Prostate gland (tissue), 2 donors: ENCODE measurements at regions not wholly inside any gene's neighbourhood (a gene's known extent, or its start where the extent isn't known, plus 50 kb on each side); places are given as distances from the start of the nearest gene placed in this dataset.

Experiments
- DNase-seq: peaks from one replicate; pipeline ENCODE4 v3.0.0-alpha.2; 2019; ENCODE audit warnings: low spot score
- H3K27ac ChIP-seq, 2 donors: fragments of 200-600 bp; sonication (generic); 2 replicates each; pipeline ENCODE4 v1.5.1; 2017 to 2019
- H3K27me3 ChIP-seq: fragments of 200-600 bp; sonication (generic); replicated peaks from 2 replicates; pipeline ENCODE4 v1.5.1; 2019; ENCODE audit not compliant: insufficient read depth
- H3K36me3 ChIP-seq, 2 donors: fragments of 200-600 bp; sonication (generic); 1 replicate in 1 of 2; 2 replicates in 1 of 2; pipeline versions ENCODE4 v1.5.1 to v1.8.1; 2017 to 2019
- H3K4me1 ChIP-seq: fragments of 200-600 bp; sonication (generic); replicated peaks from 2 replicates; pipeline ENCODE4 v1.5.1; 2019
- H3K4me3 ChIP-seq, 2 donors: fragments of 200-600 bp; sonication (generic); 2 replicates each; pipeline ENCODE4 v1.5.1; 2017 to 2019
- H3K9me3 ChIP-seq: fragments of 200-600 bp; sonication (generic); 2 replicates; pipeline ENCODE4 v1.5.1; 2017
- CTCF ChIP-seq, 4 experiments: fragments of 200-600 bp in 2 of 4; fragments of 450-650 bp in 2 of 4; sonication (generic) in 2 of 4; IDR thresholded peaks; 1 replicate in 3 of 4; 2 replicates in 1 of 4; pipeline ENCODE4 v1.5.1; 2016 to 2019; ENCODE audit warnings: antibody characterized with exemption in 4 of 4, mild to moderate bottlenecking in 2 of 4, moderate library complexity in 2 of 4
- POLR2A ChIP-seq: fragments of 450-650 bp; IDR thresholded peaks from one replicate; pipeline ENCODE4 v1.6.1; 2016; ENCODE audit warnings: antibody characterized with exemption, mild to moderate bottlenecking
- POLR2AphosphoS5 ChIP-seq: sonication (generic); formaldehyde crosslinking; IDR thresholded peaks from one replicate; pipeline ENCODE4 v1.6.1; 2017; ENCODE audit warnings: antibody characterized with exemption
- WGBS: methylation state at CpG from one replicate; pipeline ENCODE4 v1.1.5; 2018; 5-methylcytosine and 5-hydroxymethylcytosine counted together
- intact Hi-C: fragments of 100-400 bp; cut with DNase I; formaldehyde crosslinking; loops from one replicate; pipeline ENCODE4 v1.14.2; 2022

GRCh38 chrX:25079020-25079419 is 63.3 kb upstream of the ARX start:
- no peak for TF ChIP-seq POLR2AphosphoS5
- TF ChIP-seq POLR2A = no peak
- TF ChIP-seq CTCF (IDR thresholded peaks at IDR 0.05) = no peak
- H3K4me1 ChIP-seq = no peaks in the 10 kb centered on the region
- DNase-seq = no peak
- H3K27me3 ChIP-seq = no peaks in the 10 kb centered on the region
- intact Hi-C loops = no loop called here
- no peak overlapping the region for H3K4me3 ChIP-seq
- no peaks in the 10 kb centered on the region for H3K9me3 ChIP-seq
- WGBS = 84% methylated on average over 3 of the region's 3 CpGs
- no peak overlapping the region for H3K27ac ChIP-seq
- H3K36me3 ChIP-seq = no peaks in the 10 kb centered on the region

GRCh38 chrX:25076941-25077500 is 61.3 kb upstream of the ARX start:
- no peak for DNase-seq
- no peak overlapping the region for H3K4me3 ChIP-seq
- H3K27me3 ChIP-seq = no peaks in the 10 kb centered on the region
- no peaks in the 10 kb centered on the region for H3K9me3 ChIP-seq
- intact Hi-C loops = no loop called here
- H3K36me3 ChIP-seq = no peaks in the 10 kb centered on the region
- no peak overlapping the region for H3K27ac ChIP-seq
- TF ChIP-seq POLR2A = no peak
- TF ChIP-seq CTCF (IDR thresholded peaks at IDR 0.05) = no peak
- TF ChIP-seq POLR2AphosphoS5 = no peak
- WGBS = 81% methylated on average over 9 of the region's 9 CpGs
- H3K4me1 ChIP-seq = no peaks in the 10 kb centered on the region

DNA sequence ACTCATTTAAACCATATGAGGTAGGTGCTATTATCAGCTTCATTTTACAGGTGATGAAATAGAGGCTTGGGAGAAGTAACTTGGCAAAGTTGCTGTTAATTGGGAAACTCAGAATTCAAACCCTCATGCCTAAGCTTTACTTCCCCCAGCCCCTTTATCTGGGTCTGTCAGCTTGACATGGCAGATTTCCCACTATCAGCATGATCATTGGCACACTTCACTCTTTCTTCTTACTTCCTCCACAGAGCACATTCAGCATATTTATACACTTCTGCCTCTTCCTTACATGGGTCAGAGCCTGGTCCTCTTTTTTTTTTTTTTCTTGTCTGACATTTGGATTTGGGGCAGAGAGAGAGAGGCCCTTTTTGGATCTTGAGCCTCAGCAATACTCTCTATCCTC is 56.5 kb upstream of the ARX start:
- no peak for DNase-seq
- H3K4me3 ChIP-seq = no peak overlapping the region
- H3K27me3 ChIP-seq = no peaks in the 10 kb centered on the region
- TF ChIP-seq POLR2AphosphoS5 (no peak), CTCF (IDR thresholded peaks at IDR 0.05) (no peak), POLR2A (no peak)
- H3K27ac ChIP-seq = no peak overlapping the region
- intact Hi-C loops = no loop called here
- no peaks in the 10 kb centered on the region for H3K36me3 ChIP-seq
- H3K4me1 ChIP-seq = no peaks in the 10 kb centered on the region
- no peaks in the 10 kb centered on the region for H3K9me3 ChIP-seq

- H3K27me3 ChIP-seq = no peaks in the 10 kb centered on the region
- no peaks in the 10 kb centered on the region for H3K36me3 ChIP-seq
- no peak overlapping the region for H3K27ac ChIP-seq
- no peak overlapping the region for H3K4me3 ChIP-seq
- 78% methylated on average over 1 of the region's 1 CpG for WGBS
- intact Hi-C loops = no loop called here
- DNase-seq = no peak
- H3K9me3 ChIP-seq = no peaks in the 10 kb centered on the region
- no peak for TF ChIP-seq CTCF (IDR thresholded peaks at IDR 0.05)
- TF ChIP-seq POLR2A = no peak
- TF ChIP-seq POLR2AphosphoS5 = no peak
- no peaks in the 10 kb centered on the region for H3K4me1 ChIP-seq
These were observed 54.3 kb upstream of the ARX start for GRCh38 chrX:25070038-25070437.

GRCh38 chrX:25069209-25069608 is 53.4 kb upstream of the ARX start:
- Histone ChIP-seq H3K36me3 (no peaks in the 10 kb centered on the region), H3K4me1 (no peaks in the 10 kb centered on the region), H3K27me3 (no peaks in the 10 kb centered on the region), H3K9me3 (no peaks in the 10 kb centered on the region), H3K27ac (no peak overlapping the region), H3K4me3 (no peak overlapping the region)
- WGBS = 95% methylated on average over 2 of the region's 2 CpGs
- DNase-seq = no peak
- intact Hi-C loops = no loop called here
- TF ChIP-seq POLR2AphosphoS5 = no peak
- TF ChIP-seq CTCF (IDR thresholded peaks at IDR 0.05) = no peak
- TF ChIP-seq POLR2A = no peak
